ENCODE measurements at regions not wholly inside any gene's neighbourhood (a gene's known extent, or its start where the extent isn't known, plus 50 kb on each side); places are given as distances from the start of the nearest gene placed in this dataset.
"Not testable (repeated sequence)": the region's sequence is repeated elsewhere in the genome, so short reads cannot be mapped to it uniquely, and the experiment has no call there.

GRCh38 chr7:112981966-112982365, 104.7 kb downstream of the GPR85 start:
- DNase-seq, result no peak

GRCh38 chr7:112979055-112979454, 107.6 kb downstream of the GPR85 start:
- DNase-seq, result not testable (repeated sequence)

DNA sequence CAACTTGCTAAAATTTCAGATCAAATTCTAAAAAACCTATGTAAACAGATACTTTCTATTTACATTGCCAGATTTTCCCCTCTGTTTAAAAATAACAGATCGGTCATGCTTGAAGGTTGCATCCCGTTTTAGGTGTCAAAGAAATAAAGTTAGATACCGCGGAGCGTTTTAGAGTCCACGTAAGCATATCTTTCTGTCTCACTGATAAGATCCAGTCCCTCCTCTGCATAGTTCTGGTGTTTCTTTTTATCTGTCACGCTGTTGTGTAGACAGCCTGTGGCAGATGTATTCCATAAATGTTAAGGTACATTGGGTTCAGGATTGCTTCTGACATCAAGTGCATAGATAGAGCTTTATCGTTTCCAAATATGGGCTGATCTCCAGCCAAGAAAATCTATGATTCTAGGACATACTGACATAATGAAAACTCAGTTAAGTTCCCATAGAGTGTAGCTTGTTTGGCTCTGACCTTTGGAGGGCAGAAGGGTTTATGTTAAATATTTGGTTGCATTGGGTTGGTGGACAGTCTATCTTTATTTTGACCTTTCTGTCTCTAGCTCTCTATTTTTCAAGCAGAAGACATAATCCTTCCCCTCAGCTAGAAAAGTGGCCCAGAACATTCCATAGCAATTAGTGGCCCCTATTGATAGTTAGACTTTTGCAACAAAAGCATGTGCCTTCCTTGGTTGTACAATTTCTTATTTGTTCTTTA, 109.2 kb downstream of the GPR85 start:
- DNase-seq, result not testable (repeated sequence)

GRCh38 chr7:112970771-112971170, 115.9 kb downstream of the GPR85 start:
- DNase-seq, result no peak

DNA sequence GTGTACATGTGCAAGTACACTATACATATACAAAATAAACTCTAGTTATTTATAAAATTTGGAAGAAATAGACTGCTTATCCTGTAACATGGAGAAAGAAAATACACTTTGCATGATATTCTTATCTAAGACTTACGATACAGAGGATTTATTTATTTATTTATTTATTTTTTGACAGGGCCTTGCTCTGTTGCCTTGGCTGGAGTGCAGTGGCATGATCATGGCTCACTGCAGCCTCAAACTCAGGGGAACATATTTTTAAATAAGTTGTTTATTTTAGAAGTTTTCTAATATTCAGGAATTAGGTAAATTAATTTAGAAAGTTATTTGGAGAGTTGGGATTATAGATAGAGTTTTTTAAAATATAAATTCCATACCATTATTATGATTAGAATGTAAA, 116.7 kb downstream of the GPR85 start:
- DNase-seq, result no peak

GRCh38 chr7:112965506-112965905, 121.1 kb downstream of the GPR85 start:
- DNase-seq, result no peak

DNA sequence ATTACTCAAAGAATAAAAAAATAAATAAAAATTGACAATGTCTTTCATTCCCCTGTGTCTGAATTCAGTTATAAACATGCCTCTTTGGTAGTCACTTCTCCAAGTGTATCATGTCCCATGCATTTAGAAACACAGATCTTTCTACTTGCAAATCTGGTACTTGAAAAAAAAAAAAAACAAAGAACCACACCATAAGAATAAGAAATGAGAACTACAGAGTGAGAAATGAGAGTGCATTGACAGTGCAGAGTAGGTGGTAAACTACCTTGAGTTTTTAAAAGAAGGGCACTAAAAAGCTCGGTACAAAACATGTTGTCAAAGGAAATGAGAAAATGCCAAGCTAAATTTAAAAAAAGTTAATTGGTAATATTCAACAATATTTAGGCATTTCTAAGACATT, 123.0 kb downstream of the GPR85 start:
- DNase-seq, result no peak

- DNase-seq, result no peak
These were observed 123.8 kb downstream of the GPR85 start for GRCh38 chr7:112962815-112963214.

DNA sequence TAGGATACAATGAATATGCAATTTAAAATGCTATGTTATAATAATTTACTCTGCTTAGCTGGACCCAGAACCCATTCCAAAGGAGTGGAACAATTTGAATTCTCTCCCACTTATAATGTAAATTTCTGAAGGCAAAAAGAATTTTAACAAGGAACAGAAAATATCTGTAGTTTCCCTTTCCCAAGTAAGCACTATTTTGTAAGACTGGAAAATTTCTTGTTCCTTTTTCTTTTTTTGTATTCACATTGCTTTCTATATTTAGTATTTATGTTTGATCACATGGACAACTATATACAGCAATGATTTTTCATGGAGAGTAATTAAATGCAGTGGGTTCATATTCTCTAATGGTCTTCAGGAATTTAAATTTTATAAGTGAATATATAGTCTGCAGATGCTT, 127.4 kb downstream of the GPR85 start:
- no peak for DNase-seq

DNA sequence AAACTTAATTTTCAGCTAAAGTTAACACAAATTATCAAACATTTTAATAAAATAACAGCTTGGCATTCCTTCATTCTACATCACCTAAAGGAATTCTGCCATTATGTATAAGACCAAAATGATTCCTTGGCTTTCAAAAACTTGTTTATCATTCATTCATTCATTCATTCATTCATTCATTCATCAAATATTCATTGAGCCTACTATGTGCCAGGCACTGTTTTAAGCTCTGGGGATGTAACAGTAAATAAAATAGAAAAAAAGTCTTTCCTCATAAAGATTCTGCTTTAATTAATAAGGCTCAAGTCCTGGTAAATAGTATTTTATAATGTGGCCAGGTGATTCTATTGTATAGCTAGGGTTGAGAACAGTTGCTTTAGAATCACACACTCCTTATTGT, 127.9 kb downstream of the GPR85 start:
- DNase-seq, result no peak

GRCh38 chr7:112957901-112958300, 128.7 kb downstream of the GPR85 start:
- DNase-seq, result no peak

- not testable (repeated sequence) for DNase-seq
These were observed 133.6 kb downstream of the GPR85 start for GRCh38 chr7:112953031-112953430.

DNA sequence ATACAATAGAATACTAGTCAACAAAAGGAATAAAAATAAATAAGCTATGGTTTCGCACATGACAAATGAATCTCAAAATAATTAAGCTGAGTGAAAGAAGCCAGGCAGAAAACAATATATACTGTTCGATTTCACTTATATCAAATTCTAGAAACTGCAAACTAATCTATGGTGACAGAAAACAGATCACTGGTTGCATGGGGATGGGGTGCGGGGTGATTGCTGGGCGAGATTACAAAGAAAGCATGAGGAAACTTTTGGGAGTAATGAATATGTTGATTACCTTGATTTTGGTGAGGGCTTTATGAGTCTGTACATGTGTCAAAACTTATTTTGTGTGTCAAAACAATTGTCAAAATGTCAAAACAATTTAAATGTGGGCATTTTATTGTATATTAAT, 135.6 kb downstream of the GPR85 start:
- no peak for DNase-seq

- not testable (repeated sequence) for DNase-seq
These were observed 136.9 kb downstream of the GPR85 start for GRCh38 chr7:112949682-112950081.

GRCh38 chr7:112946350-112946749, 140.3 kb downstream of the GPR85 start:
- no peak for DNase-seq

DNA sequence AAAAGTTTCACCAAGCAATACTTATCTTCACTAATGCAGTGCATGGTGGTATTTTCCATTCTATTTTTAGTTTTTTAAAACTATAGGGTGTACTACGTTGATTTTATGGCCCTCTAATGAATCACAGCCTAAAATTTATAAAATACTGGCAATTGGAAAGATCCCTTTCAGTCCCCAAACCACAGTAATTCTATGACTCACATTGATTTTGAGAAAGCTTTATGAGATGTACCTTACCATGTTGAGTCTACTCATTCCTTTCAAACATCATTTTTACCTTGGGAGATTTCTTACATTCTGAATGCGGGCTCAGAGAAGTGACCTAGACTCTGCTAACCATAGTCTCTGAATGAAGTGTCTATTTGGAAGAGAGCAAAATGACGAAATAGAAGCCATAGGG, 141.6 kb downstream of the GPR85 start:
- no peak for DNase-seq

DNA sequence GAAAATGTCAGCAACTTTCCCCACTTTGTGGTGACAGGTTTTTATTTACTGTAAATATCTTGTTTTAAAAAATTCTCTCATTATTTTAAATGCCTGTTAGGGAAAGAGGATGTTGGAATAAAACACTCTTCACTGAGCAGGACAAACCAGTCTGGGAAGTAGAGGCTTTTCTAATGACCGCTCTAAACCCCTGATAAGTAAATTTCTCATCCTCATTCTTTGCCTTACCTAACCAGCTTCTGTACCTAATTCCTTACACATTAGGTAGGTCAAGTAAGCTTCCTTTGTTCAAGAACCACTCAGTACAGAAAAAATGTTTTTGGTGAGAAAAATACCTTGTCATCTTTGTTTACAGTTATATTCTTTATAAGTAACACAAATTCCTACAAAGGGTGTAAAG, 143.6 kb downstream of the GPR85 start:
- no peak for DNase-seq

- not testable (repeated sequence) for DNase-seq
These were observed 144.5 kb downstream of the GPR85 start for GRCh38 chr7:112942125-112942524.

DNA sequence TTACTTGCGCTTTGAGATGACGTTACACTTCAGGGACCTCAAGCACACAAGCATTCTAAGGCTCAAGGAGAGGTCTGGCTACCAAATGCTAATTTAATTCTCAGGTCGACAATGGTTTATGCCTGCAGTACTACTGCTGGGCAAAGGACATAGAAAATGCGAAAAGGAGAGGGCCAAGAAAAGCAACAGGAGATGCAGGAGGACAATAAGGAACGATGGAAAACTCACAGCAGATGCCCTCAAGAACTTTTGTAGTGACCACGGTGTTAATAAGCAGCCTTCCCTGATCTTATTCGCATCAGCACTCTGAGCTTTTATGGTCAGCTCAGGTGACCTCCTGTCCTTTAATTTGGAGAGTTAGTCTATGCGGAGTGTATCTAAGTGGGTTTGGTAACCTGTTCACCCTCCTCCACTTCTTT, 146.3 kb downstream of the GPR85 start:
- DNase-seq, result no peak

DNA sequence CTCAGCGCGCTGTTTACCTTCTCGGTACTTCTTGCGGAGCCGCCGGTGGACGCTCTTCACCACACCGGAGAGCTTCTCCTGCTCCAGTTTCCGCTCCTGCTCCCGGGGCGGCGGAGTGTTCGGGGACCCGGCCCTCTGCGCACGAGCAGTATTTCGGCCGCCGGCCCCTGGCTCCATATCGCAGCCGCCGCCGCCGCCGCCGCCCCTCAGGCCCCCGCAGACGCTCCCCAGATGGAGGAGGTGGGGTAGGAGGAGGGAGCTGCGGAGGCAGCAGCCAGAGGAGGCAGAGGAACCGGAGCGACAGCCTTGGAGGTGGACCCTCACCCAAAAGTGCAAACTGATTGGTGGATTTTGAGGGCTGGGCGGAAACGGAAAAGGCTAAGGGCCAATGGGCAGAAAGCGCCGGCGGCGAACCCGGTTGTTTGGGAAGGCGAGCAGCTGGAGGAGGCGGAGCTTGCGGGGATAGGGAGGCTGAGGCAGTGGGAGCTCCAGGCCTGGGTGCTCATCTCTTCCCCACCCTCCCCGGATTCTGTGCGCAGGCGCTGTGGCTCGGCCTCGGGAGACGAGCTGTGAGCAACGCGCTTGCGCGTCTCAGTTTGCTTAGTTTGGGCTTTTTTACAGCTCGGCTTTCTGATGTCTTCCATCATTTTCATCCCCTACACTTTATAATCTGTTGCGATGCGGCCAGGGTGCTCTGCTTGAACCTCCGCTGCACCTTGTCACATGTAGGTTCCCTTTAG, 146.9 kb downstream of the GPR85 start:
- DNase-seq, result peak; percentile 100

- DNase-seq, result peak; percentile 20
These were observed 147.6 kb downstream of the GPR85 start for GRCh38 chr7:112938863-112939573.

DNA sequence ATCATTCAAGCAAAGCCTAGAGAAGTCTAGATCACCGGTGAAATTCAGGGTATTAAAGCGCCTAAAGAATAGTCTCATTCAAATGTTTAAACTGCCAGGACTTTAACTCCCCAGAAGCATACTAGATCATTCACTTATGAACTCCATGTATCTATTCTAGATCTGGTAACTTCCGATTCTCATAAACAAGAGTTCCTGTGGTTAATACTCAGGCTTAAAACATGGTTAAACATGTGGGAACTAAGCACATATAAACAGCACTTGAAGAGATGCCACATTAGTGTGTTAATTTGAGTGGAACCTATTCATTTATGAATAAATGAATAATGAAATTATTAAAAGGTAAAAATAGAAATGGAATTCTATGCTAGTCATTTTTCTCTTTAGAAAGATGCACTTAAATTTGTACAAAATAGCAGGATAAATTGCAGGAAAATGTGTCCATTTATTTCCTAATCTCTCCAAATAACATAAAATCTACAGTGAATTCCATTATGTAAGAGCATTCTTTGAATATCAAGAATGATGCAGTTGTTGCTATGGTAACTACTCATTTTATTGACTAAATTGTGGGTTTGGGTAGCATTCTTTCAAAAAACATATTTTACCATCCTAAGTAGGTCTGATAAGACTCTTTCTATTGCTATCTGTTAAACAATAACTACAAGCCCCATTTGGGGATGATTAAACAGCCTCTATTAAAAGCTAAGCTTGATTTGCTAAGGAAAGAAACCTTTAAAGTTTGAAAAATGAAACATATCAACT, 147.6 kb upstream of the TMEM168 start:
- no peak for DNase-seq

GRCh38 chr7:112933598-112933997, 143.4 kb upstream of the TMEM168 start:
- DNase-seq, result no peak
